GM23248 (cell line): ENCODE measurements at regions not wholly inside any gene's neighbourhood (a gene's known extent, or its start where the extent isn't known, plus 50 kb on each side); places are given as distances from the start of the nearest gene placed in this dataset.

Experiments
- EZH2 ChIP-seq: fragments of 200-600 bp; sonication (generic); IDR thresholded peaks from 2 replicates; pipeline ENCODE4 v1.6.1; 2018; ENCODE audit warnings: antibody characterized with exemption, mild to moderate bottlenecking; ENCODE audit not compliant: insufficient read depth, poor library complexity, severe bottlenecking
- EZH2phosphoT487 ChIP-seq: fragments of 200-600 bp; sonication (generic); IDR thresholded peaks from 2 replicates; pipeline ENCODE4 v1.6.1; 2018; ENCODE audit warnings: antibody characterized with exemption, moderate library complexity, mild to moderate bottlenecking, low read depth; ENCODE audit not compliant: insufficient read depth

GRCh38 chr11:15889363-15890030 lies 466.8 kb downstream of the SOX6 start:
- no peak for TF ChIP-seq EZH2
- TF ChIP-seq EZH2phosphoT487, result no peak
